ES-I3 (cell line): ENCODE measurements at regions not wholly inside any gene's neighbourhood (a gene's known extent, or its start where the extent isn't known, plus 50 kb on each side); places are given as distances from the start of the nearest gene placed in this dataset.

ENCODE experiments used
- H3K36me3 ChIP-seq: 2 replicates; pipeline ENCODE4 v1.6.1; 2013; ENCODE audit warnings: mild to moderate bottlenecking, low read length, control low read depth, moderate library complexity; ENCODE audit not compliant: insufficient read depth
- H3K4me1 ChIP-seq: 2 replicates; pipeline ENCODE4 v1.6.1; 2013; ENCODE audit warnings: mild to moderate bottlenecking, control low read depth, low read length; ENCODE audit not compliant: insufficient read depth
- H3K9ac ChIP-seq: 2 replicates; pipeline ENCODE4 v1.6.1; 2013; ENCODE audit warnings: low read depth, mild to moderate bottlenecking, low read length, moderate library complexity
- H3K9me3 ChIP-seq: 2 replicates; pipeline ENCODE4 v1.6.1; 2013; ENCODE audit warnings: mild to moderate bottlenecking, low read length, moderate library complexity; ENCODE audit not compliant: control insufficient read depth, insufficient read depth

DNA sequence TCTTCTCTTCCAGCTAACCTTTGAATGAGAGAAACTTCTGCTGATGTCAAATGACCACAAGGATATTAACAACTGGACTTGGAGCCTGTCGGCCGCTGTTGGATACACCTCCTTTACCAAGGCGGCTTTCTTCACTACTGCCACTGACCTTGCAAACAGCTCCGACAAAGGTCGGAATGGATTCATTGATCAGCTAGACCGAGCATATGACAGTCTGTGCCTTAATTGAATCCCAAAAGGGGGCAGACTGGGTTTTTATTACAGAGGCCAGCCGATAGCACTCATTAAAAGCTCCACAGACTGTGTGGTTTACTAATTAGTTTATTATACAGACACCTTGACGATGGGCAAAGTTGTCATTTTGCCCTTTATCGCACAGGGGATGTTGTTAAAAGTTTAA, 394.5 kb downstream of the RERGL start:
- Histone ChIP-seq H3K9ac (no peak overlapping the region), H3K4me1 (no peaks in the 10 kb centered on the region), H3K36me3 (no peaks in the 10 kb centered on the region)

DNA sequence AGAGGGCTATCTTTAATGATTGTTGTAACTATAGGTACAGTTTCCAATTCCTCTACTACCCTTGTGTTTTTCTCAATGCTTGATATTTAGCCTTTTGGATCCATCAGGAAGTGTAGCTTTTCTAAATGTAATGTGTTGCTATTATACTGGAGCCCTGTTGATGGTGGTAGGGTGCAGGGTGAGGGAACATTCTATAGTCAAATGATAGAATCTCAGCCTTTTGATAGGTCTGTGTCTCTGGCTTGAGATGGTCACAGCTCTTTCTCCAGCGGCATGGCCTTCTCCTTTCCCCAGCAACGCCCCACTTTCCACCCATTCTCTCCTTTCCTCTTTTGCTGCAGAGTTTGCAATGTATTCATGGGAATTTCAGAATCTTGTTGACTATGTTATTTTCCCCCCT, 398.6 kb downstream of the RERGL start:
- H3K9me3 ChIP-seq = no peaks in the 10 kb centered on the region
- no peaks in the 10 kb centered on the region for H3K4me1 ChIP-seq
- no peaks in the 10 kb centered on the region for H3K36me3 ChIP-seq
- H3K9ac ChIP-seq = no peak overlapping the region

More for the DNA sequence above, 394.5 kb downstream of the RERGL start:
- no peaks in the 10 kb centered on the region for H3K9me3 ChIP-seq

GRCh38 chr12:17680220-17680619, 409.8 kb downstream of the RERGL start:
- Histone ChIP-seq H3K36me3 (no peaks in the 10 kb centered on the region), H3K4me1 (no peaks in the 10 kb centered on the region; the same call in 1 of the 2 replicates), H3K9ac (no peak overlapping the region), H3K9me3 (no peaks in the 10 kb centered on the region)

DNA sequence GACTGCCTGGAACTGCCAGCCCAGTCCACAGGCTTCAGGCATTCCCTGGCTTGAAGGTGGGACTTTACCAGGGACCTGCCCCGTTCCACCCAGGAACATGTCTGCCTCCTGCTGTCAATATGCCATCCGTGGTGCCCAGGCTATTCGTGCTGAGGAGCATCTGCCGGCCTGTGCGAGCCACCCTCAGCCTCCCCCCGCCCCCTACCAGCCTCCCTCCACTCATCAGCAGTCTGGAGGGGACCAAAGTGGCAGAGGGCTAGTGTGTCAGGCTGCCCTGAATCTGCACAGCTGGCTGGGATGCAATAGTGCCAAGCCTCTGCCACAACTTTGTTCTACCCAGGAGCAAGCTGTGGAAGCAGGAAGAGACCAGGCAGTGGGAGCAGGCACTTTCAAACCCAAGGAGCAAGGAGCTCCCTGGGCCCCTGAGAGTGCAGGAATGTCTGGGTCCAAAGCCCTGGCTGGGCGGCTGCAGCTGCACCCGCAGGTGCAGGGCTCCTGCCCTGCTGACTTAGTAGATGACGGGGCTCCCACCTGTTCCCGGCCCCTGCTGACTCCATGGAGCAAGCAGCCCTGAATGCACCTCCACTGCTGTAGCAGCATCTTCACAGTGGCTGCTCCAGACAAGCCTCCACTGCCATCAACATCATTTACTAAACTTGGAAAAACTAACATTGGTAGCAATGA, 423.2 kb downstream of the RERGL start:
- no peak overlapping the region for H3K9ac ChIP-seq
- no peaks in the 10 kb centered on the region for H3K4me1 ChIP-seq
- H3K36me3 ChIP-seq = no peaks in the 10 kb centered on the region
- no peaks in the 10 kb centered on the region for H3K9me3 ChIP-seq

DNA sequence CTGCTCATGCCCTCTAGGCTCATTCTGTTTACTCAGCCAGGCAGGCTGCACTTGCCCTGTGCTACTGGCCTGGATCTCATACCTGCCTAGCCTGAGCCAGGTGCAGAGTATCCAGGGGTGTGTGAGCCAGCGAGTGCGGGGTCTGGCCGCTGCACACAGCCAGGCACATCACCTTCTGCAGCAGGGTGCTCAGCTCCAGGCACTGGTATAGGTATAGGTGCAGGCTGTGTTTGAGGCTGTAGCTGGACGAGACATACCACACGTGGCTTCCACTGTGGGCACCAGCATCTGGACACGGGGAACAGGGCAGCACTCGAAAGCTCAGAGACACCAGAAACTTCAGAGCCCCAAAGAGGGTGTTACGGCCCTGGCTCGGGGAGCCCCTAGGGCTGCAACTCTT, 424.2 kb downstream of the RERGL start:
- Histone ChIP-seq H3K36me3 (no peaks in the 10 kb centered on the region), H3K9ac (no peak overlapping the region), H3K9me3 (no peaks in the 10 kb centered on the region), H3K4me1 (no peaks in the 10 kb centered on the region)

- Histone ChIP-seq H3K9me3 (no peaks in the 10 kb centered on the region), H3K4me1 (no peaks in the 10 kb centered on the region), H3K36me3 (no peaks in the 10 kb centered on the region), H3K9ac (no peak overlapping the region)
Measured at GRCh38 chr12:17661250-17661649, 428.7 kb downstream of the RERGL start.

- Histone ChIP-seq H3K36me3 (no peaks in the 10 kb centered on the region), H3K9ac (no peak overlapping the region), H3K9me3 (no peaks in the 10 kb centered on the region), H3K4me1 (no peaks in the 10 kb centered on the region)
Measured at GRCh38 chr12:17652436-17652835, 437.6 kb downstream of the RERGL start.

DNA sequence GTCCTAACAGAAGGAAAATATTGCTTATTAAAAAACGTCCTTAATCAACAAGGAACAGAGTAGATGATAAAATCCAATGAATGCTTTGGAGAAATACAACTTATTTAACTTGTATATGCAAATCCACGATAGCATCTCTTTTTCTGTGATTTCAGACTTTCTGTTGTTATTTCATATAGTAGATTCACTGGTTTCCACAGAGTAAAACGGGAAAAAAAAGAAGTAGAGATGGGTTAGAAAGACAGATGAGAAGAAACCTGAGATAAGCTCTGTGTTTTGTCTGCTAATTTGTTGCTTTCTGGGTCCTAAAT, 447.7 kb downstream of the RERGL start:
- Histone ChIP-seq H3K4me1 (no peaks in the 10 kb centered on the region), H3K9me3 (no peaks in the 10 kb centered on the region), H3K9ac (no peak overlapping the region)

DNA sequence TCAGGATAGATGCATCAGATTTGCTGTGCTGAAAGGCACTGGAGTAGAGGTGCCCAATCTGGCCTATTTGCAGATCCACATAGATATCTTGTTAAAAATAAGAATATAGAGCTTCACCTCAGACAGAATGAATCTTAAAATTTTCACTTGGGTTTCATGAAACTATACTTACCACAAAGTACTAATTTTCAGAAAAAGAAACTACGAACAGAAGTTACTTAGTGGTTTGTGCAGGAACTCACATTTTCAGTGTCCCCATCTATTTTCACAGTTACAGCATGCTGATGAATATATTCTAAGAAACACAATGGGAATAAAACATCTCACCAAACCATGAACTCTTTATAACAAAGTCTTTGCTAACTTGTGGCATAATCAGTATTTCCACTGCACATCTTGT, 449.4 kb downstream of the RERGL start:
- H3K9me3 ChIP-seq = no peaks in the 10 kb centered on the region
- no peak overlapping the region for H3K9ac ChIP-seq
- no peaks in the 10 kb centered on the region for H3K4me1 ChIP-seq
- H3K36me3 ChIP-seq = no peaks in the 10 kb centered on the region

More for the DNA sequence above, 447.7 kb downstream of the RERGL start:
- no peaks in the 10 kb centered on the region for H3K36me3 ChIP-seq

GRCh38 chr12:17618831-17619230, 471.2 kb downstream of the RERGL start:
- Histone ChIP-seq H3K9me3 (no peaks in the 10 kb centered on the region), H3K4me1 (no peaks in the 10 kb centered on the region), H3K9ac (no peak overlapping the region), H3K36me3 (no peaks in the 10 kb centered on the region)

- Histone ChIP-seq H3K9ac (no peak overlapping the region), H3K9me3 (no peaks in the 10 kb centered on the region), H3K36me3 (no peaks in the 10 kb centered on the region), H3K4me1 (peaks cover 8% of the 10 kb centered on the region; the same call in 1 of the 2 replicates)
Measured at GRCh38 chr12:17609701-17610100, 480.3 kb downstream of the RERGL start.

GRCh38 chr12:17609153-17609552, 480.8 kb downstream of the RERGL start:
- H3K9ac ChIP-seq = no peak overlapping the region

DNA sequence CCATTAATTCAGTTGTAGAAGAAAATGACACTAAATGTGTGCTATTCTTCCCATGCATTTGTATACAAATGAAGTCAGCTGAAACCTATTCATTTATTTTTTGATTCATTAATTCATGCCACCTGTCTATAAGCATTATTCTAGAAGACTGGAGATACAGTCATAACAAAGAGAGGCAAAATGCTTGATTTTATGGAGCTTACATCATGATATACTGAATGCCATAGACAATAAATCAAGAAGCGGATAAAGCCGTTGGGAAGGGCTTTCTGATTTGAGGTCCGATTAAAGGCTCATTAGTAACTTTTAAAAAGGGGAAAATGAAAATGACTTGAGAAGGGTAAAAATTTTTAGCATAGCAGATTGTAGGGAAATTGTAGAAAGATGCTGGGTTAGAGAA, 494.9 kb downstream of the RERGL start:
- no peaks in the 10 kb centered on the region for H3K4me1 ChIP-seq
- no peak overlapping the region for H3K9ac ChIP-seq
- no peaks in the 10 kb centered on the region for H3K9me3 ChIP-seq
- no peaks in the 10 kb centered on the region for H3K36me3 ChIP-seq

More at GRCh38 chr12:17609153-17609552, 480.8 kb downstream of the RERGL start:
- Histone ChIP-seq H3K9me3 (no peaks in the 10 kb centered on the region), H3K4me1 (peaks cover 8% of the 10 kb centered on the region; the same call in 1 of the 2 replicates), H3K36me3 (no peaks in the 10 kb centered on the region)

GRCh38 chr12:17593715-17594406, 496.1 kb downstream of the RERGL start:
- no peaks in the 10 kb centered on the region for H3K4me1 ChIP-seq
- no peaks in the 10 kb centered on the region for H3K9me3 ChIP-seq
- no peak overlapping the region for H3K9ac ChIP-seq
- H3K36me3 ChIP-seq = no peaks in the 10 kb centered on the region

- no peak overlapping the region for H3K9ac ChIP-seq
- H3K4me1 ChIP-seq = no peaks in the 10 kb centered on the region
- no peaks in the 10 kb centered on the region for H3K9me3 ChIP-seq
- H3K36me3 ChIP-seq = no peaks in the 10 kb centered on the region
Measured at GRCh38 chr12:17592472-17592871, 497.5 kb downstream of the RERGL start.
